ENCODE measurements at regions not wholly inside any gene's neighbourhood (a gene's known extent, or its start where the extent isn't known, plus 50 kb on each side); places are given as distances from the start of the nearest gene placed in this dataset.

GRCh38 chr11:112404112-112404511 is 143.5 kb upstream of the PLET1 start:
- TF ChIP-seq CTCF (IDR thresholded peaks at IDR 0.05; ENCODE audit: low read depth, low read length, poor library complexity, severe bottlenecking) (no peak), EZH2phosphoT487 (IDR thresholded peaks at IDR 0.05; ENCODE audit: borderline replicate concordance, low read length) (no peak)

Measured in DOHH2 (cell line).